HG03066 (cell line): ENCODE measurements at regions not wholly inside any gene's neighbourhood (a gene's known extent, or its start where the extent isn't known, plus 50 kb on each side); places are given as distances from the start of the nearest gene placed in this dataset.

Experiments
- ATAC-seq: cut with Tn5 transposase; IDR thresholded peaks from one replicate; pipeline ENCODE4 v1.9.1; 2021; ENCODE audit warnings: low read depth; ENCODE audit not compliant: unreplicated experiment

DNA sequence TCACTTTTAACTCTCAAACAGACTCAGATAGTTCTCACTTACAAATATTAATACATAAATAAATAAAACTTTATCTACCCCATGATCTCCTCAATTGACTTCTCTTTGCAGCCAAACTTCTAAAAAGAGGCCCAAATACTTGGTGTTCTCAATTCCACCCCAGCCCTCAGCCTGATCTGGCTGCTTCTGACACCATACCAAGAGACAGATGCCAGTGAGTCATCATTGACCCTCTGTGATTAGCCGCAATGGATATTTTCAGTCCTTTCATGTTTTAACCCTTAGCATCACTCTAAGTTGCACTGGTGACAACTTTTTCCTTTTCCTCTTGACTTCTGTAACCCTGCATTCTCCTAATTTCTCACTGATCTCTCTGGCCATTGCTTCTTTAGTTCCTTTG is 184.1 kb upstream of the ARHGAP20 start:
- ATAC-seq = no peak

DNA sequence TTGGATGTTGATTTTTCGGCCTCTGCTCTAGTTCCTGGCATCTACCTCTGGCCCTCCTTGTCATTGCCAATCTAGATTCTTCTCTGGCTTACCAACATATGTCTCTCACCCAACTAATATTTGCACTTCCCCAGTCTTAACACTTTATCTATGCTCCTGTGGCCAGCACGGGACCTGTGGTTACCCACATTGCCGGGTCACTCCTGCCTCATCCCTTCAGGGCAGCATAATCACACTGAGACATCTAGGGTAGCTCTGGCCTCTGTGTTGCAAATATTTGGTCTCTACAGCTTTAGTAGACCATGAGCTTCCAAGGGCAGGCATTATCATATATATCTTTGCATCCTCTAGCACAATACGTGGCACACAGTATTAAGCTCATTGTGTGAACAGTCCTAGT is 182.0 kb upstream of the ARHGAP20 start:
- ATAC-seq = no peak

DNA sequence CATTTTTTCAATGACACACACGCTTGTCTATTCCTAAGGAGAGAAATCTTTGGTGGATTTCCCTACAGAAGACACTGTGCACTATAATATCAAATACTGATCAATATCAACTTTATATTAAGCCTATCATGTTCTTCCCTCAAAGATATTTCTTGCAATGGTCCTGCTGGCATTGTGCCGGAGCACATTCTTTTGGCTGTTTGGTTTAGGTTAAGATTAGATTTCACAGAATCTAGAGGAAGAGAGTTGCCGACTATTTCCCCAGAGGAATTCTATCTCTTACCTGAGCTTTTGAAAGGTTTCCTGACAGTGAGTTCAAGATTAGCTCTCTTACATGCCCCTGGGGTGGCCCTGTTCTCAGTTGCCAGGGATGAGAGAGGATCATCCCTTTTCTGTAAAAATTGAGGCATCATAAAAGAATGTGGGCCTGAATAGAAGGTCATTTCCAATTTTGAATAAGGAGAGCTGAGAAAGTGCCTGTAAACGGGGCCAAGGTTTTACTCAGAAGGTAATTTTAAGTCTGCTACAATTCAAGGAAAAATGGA is 180.6 kb upstream of the ARHGAP20 start:
- no peak for ATAC-seq

DNA sequence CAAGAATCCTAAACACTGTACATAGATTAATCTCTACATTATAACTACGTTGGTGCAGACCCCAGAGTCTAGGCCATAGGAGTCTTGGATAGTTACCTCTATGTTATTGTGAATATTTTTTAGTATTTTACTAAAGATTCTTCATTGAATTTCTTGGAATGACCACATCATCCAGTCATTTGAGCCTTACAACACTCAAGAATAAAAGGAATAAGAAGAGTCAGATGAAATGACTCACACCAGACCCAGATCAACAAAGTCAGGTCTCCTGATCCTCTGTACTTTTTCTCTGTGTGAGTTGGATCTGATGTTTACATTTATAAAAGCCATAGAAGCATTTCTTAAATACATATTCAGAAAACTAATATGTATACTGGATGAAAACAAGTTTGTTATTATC is 179.2 kb upstream of the ARHGAP20 start:
- ATAC-seq = no peak

DNA sequence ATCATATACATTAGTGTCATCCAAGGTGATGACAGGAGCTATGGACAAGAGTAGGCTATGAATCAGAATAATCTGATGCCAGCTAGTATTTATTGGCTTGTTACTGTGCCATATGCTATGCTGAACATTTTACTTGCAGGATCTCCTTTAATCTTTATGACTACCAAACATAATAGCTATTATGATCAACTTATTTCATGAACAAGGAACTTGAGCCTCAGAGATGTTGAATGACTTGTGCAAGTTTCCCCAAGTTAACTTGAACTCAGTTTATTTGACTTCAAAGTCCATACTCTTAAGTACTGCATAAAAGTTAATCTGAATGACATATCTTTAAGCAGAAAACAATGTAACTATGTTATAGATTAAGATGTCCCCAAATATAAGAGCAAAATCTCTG is 178.8 kb upstream of the ARHGAP20 start:
- ATAC-seq = no peak

DNA sequence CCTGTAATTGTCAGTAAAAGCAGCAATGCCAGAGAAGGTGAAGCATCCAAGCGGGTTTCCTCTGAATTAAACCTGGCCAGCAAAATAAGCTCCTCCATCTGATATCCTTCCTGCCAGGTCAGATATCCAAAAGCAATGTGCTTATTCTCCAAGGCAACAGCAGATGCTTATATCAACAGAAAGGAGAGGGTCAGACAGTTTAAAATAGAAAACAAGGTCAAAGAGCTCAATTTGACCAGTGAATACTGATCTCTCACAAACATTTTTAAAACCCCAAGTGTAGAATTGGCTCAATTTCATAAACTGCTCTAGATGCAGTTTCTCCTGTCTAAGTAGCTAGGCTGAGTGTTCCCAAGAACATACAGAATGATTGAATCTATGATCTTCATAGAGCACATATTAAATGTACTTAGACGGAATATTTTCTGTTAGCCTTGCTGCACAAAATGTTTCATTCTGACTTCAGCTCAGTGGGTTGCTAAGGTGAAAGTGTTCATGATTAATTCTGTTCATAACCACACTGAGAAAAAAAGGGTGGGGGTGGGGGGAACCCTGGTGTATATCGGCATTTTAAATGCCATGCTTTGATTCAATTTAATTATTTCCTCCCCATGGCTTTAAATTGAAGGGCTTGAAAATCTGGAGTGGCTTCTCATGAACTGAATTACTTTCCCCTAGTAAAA is 174.2 kb upstream of the ARHGAP20 start:
- ATAC-seq = no peak

DNA sequence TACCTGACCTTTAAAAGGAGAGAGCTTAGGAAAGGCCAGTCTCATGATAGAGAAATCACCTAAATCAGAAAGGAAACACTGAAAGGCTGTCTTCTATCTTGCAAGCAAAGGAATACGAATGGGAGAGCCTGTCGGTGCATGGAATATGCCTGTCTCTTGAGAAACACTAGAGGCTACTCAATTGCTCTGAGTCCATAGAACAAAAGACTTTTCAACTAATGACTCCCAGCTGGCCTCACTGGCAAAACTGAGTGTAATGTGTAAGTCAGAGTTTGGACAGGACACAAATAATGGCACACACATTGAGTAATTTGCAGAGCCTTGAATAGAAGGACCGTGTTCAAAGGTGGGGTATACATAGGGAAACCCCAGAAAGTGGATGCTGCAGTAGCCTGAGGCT is 171.0 kb upstream of the ARHGAP20 start:
- ATAC-seq = no peak

DNA sequence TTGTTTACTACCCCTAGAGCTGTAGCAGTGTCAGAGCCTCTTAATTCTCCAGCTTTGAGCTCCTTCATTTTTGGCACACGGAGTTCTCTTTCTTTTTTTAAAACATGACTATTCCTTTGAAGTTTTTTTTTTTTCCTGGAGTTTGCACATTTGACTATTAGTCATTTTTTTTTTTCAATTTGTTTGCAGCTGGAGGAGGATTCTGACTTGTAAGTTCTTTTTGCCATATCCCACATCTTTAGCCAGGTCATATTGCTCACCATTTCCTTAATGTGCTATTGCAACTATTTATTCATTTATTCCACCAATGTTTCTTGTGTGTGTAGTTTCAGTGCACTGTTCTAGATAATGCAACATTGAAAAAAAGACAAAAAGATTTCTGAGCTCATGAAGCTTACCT is 166.3 kb upstream of the ARHGAP20 start:
- ATAC-seq = no peak

DNA sequence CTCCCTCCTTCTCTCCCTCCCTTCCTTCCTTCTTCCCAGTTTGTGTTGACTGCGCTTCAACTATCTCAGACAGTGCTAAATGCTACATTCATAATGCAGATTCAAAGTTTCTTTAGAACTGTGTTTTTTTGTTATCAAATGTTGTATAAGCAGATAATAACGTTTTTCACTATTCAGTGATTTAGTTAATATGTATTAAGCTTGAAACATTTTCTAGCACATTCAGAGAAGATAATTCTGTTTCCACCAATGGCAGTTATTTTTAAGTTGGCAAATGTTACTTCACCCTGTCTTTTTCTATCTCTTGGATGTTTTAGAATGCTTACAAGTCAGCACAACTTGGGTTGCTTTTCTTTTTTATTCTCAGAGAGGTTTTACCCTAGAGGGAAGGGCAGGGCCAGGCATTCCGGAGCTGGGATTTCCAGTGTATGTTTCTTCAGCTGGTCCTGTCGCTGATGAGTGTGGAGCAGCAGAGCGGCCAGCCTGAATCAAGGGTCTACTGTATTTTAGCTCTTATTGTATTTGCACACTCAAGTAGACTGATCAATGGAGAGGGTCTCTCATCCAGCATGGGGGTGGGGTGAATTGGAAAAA is 162.3 kb upstream of the ARHGAP20 start:
- ATAC-seq = no peak

DNA sequence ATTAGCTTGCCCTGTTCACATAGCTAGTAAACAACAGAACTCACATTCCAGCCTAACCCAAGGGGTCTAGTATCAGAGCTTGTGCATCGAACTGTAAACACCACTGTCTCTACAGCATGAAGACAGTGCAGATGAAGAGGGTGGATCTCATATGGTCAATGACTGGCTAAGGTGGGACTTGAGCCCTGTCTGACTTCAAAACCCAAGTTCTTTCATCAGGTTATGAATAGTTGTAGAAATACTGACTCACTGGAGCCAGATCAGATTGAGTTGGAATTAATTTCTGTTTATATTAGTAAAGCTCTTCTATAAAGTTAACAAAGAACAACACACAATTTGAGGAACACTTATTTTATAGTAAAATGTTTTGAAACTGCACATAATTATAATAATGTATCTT is 161.7 kb upstream of the ARHGAP20 start:
- no peak for ATAC-seq

DNA sequence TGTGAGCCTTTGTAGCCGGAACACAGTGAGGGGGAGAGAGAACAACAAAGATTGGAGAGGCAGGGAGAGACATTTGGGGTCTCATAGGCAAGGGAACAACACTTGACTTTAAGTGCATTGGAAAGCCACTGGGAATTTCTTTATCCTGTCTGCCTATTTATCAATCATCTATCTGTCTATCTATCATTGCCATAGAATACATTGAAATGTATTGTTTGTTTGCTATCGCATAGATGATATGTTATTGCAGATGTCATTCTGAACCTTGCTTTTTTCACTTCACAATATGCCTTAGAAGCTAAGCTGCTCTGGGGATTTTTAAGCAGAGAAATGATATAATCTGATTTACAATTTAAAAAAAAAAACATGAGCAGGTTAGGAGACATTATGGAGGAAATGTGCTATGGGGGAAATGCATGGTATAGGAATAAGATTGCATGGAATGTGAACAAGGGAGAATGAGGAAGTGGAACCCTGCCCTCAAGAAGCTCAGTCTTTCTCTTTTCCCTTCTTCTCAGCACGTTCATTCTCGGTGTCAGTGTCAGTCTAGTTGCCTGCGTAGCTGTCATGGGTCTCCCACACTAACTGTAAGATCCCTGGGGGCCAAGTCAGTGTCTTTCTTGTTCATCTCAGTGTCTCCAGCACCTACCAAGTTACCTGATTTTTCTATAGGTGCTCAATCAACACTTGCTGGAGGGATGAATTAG is 158.7 kb upstream of the ARHGAP20 start:
- ATAC-seq = no peak

DNA sequence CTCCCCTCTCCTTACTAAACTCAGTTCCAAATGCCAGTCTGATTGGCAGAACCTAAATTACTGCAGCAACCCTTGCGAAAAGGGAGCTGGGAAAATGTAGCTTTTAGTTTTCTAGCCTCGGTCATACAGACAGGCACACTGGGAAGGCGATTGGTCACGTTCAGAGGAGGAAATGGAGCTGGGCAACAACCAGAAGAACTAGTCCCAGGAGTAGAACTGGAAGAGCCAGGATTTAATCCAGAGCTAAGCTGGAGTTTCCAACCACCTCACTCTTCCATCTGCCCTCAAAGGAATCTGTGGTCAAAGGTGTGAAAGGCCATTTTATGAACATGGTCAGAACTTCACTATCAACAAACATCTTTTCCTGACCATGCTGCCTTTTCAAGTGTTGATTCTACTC is 155.7 kb upstream of the ARHGAP20 start:
- no peak for ATAC-seq

DNA sequence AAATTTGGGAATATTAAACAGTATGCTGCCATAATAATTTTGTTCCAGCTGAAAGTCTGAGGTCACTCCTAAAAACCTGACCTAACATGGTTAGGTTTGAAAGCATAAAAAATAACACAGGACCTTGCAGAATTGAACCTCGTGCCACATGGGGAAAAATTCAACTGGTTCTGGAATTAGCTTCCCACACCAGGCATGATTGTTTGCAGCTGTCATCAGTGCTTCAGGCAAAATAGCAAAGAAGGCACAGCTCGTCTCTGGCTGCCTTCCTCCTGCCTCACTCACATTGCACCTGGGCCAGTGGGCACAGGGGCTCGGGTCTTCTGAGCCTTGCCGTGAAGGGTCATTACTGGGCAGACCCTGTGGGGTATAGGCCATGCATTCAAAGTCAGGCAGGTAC is 153.8 kb upstream of the ARHGAP20 start:
- ATAC-seq = no peak

DNA sequence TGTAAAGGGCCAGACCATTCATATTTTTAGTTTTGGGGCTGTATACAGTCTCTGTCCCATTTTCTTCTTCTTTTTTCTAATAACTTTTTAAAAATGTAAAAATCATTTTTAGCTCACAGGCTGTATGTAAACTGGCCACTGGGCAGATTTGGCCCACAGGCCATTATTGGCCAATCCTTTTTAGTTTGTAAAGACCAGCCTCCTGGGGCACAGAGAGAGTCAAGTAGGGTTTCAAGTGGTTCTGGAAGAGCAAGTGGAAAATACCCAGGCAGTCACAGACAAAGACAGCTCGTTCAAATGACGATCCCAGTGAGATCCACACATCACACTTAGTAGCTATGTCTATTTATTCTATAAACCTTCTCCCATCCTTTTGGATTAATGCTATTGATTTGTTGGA is 150.2 kb upstream of the ARHGAP20 start:
- no peak for ATAC-seq

DNA sequence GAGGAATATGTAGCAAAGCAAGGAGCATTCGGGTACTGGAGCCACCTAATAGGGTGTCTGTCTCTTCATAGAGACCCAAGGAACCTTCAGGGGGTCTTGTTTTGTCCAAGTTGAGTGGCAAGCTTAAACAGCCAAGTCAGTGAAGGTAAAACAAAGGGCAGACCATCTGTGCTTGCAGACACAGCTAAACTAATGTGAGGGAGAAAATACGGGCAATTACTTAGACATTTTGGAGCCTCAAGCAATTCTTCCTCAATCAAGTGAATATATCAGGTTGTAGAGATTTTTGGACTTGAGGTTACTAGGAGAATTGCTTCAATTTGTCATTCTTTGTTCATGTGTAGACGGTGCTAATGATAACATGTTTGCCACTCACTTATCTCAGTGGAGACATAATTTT is 148.2 kb upstream of the ARHGAP20 start:
- no peak for ATAC-seq

DNA sequence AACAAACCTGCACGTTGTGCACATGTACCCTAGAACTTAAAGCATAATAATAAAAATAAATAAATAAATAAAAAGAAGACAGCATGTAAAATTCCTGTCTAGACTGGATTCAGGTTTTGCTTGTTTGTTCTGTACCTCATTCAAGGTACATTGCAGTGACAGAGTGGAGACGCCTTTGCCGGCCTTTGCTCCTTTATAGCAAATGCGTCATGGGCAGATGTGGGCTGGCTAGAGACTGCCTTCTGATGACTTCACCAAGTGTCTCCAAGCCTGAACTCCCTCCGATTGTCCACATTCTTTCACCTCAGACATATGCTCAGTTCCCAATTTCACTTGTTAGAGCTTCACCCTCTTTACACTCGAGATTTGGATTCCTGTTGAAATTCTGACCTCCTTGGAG is 147.8 kb upstream of the ARHGAP20 start:
- no peak for ATAC-seq

DNA sequence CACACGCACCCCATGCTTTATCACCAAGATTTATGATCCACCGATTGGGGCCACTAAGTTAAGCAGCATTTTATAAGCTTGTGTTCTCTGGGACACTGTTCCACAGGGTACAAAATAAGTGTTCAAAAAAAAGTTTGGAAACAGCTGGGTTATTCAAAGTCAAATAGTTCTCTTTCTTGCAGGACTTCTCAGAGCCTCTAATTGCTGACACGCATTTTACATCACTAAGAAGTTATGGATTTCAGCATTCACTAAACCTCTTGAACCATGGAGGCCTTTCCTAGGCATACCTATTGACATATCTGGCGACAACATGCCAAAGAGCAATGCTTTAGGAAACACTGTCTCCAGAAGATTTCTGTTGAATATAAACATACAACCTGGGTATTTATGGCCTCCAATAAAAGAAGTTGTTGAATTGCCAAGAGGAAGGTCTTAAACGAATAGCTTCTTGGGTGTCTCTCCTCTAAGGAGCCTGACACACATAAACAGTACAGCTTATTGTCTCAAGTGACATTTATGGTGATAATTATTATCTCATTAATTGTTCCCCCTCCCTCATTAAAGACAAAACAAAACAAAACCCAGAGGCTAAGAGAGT is 147.1 kb upstream of the ARHGAP20 start:
- no peak for ATAC-seq

DNA sequence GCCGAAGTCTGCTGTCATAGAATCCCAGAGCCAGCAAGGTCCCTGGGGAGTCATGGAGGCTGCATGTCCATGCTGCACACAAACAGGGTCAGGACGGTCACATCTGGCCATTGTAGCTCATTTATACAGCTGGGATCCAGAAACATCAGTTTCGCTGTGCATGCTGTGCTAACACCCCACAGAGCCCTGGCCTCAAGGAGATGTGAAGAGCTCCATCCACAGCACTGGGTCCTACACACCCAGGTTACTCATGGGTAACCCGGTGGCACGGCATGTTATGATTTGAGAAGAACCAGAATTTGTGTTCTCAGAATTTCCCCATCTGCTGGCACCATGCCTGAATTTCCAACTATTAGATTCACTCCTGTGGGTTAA is 146.3 kb upstream of the ARHGAP20 start:
- no peak for ATAC-seq

DNA sequence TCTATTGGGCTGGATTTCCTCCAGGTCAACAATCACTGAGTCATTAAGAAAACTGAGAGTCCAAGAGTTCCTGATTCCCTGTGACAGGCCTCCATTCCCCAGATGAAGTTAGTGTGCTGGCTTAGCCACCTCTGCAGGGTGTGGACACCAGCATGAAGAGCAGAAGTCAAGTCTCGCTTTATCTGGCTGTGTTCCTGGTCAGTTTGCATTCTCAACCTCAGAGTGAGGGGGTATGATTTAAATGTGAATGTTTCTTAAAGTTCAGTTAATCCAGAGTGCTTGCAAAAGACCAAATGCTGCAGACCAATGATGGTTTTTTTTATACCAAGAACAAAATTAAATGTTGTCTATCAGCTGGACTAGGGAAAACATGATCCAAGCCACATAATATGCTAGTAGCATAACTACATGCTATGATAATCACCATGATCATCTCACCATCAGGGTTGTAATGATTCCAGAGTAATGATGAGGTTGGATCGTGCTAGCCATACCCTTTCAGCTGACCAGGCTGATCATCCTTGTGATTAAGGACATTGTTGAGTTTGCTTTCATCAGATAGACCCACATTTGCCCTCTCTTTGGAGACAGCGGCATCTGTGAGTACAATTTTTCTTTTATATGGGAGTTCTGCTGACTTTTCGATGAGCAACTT is 145.8 kb upstream of the ARHGAP20 start:
- peak; percentile 29 for ATAC-seq

DNA sequence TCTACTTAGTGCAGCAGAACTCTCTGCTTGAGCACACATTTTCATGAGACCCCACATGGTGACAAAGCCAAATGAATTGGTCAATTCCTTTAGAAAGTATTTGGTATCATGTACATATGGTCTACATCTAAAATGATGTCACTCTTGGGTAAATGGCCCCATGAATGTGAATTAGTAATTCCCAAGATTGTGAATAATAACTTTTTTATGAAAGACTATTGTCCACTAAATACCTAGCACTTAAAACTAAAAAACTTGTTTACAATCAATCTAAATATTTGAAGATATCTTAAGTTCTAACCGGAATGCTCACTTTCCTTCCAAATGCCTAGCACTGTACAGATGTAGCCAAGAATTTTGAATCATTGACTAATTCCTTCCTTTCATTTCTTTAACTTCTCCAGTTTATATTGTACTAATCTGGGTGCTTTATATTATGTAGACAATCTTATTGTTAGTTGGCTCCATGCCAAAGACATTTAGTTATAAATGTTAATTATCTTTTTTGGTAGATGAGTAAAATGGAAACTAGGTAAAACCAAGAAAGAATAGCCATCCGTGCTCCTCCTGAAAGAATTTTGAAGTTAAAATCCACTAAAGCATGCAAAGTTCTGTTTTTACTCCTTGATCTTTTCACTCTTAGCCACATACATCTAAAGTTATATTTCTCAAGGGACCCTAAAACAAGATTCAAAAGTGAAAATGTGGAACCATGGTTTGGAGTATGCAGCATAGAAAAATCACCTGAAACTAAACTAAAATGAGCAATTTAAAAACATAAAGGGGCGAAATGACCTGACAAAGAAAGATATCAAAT is 145.0 kb upstream of the ARHGAP20 start:
- ATAC-seq = peak; percentile 49
